ENCODE measurements at regions not wholly inside any gene's neighbourhood (a gene's known extent, or its start where the extent isn't known, plus 50 kb on each side); places are given as distances from the start of the nearest gene placed in this dataset.

- Histone ChIP-seq H3K9me2 (replicated peaks; ENCODE audit: low read depth, low read length) (no peaks in the 10 kb centered on the region), H3K79me2 (ENCODE audit: insufficient read depth, low read length) (no peaks in the 10 kb centered on the region), H3K4me2 (ENCODE audit: low read depth, low read length, poor library complexity, severe bottlenecking) (no peak overlapping the region), H2AFZ (ENCODE audit: low read length) (no peak overlapping the region), H3K9me3 (ENCODE audit: insufficient read depth, low read depth, low read length) (peaks cover 4% of the 10 kb centered on the region; the same call in 1 of the 2 replicates), H3K9ac (ENCODE audit: low read depth, low read length, poor library complexity, severe bottlenecking) (no peak overlapping the region), H4K20me1 (ENCODE audit: insufficient read depth, low read length, poor library complexity, severe bottlenecking) (no peaks in the 10 kb centered on the region), H3K4me3 (ENCODE audit: low read length, poor library complexity, severe bottlenecking) (no peak overlapping the region), H3K36me3 (ENCODE audit: insufficient read depth, low read length) (no peaks in the 10 kb centered on the region), H3K4me1 (ENCODE audit: insufficient read depth, low read length, poor library complexity, severe bottlenecking) (no peaks in the 10 kb centered on the region), H3F3A (ENCODE audit: low read depth) (no peaks in the 10 kb centered on the region), H3K27me3 (ENCODE audit: insufficient read depth, low read length, poor library complexity, severe bottlenecking) (no peaks in the 10 kb centered on the region)
- TF ChIP-seq CTCF (conservative IDR thresholded peaks at IDR 0.05; ENCODE audit: low read length) (no peak), EZH2phosphoT487 (IDR thresholded peaks at IDR 0.05; ENCODE audit: borderline replicate concordance) (no peak)
Observed at GRCh38 chr4:17134565-17134964, 236.1 kb upstream of the LDB2 start.

GRCh38 chr4:17134100-17134499 is 235.7 kb upstream of the LDB2 start:
- Histone ChIP-seq H3K9me3 (ENCODE audit: insufficient read depth, low read depth, low read length) (peaks cover 4% of the 10 kb centered on the region; the same call in 1 of the 2 replicates), H3K4me3 (ENCODE audit: low read length, poor library complexity, severe bottlenecking) (no peak overlapping the region), H3K4me1 (ENCODE audit: insufficient read depth, low read length, poor library complexity, severe bottlenecking) (no peaks in the 10 kb centered on the region), H3K9ac (ENCODE audit: low read depth, low read length, poor library complexity, severe bottlenecking) (no peak overlapping the region), H3K27me3 (ENCODE audit: insufficient read depth, low read length, poor library complexity, severe bottlenecking) (no peaks in the 10 kb centered on the region), H3K36me3 (ENCODE audit: insufficient read depth, low read length) (no peaks in the 10 kb centered on the region), H2AFZ (ENCODE audit: low read length) (no peak overlapping the region), H3K9me2 (replicated peaks; ENCODE audit: low read depth, low read length) (no peaks in the 10 kb centered on the region), H4K20me1 (ENCODE audit: insufficient read depth, low read length, poor library complexity, severe bottlenecking) (no peaks in the 10 kb centered on the region), H3F3A (ENCODE audit: low read depth) (no peaks in the 10 kb centered on the region), H3K79me2 (ENCODE audit: insufficient read depth, low read length) (no peaks in the 10 kb centered on the region), H3K4me2 (ENCODE audit: low read depth, low read length, poor library complexity, severe bottlenecking) (no peak overlapping the region)
- TF ChIP-seq CTCF (conservative IDR thresholded peaks at IDR 0.05; ENCODE audit: low read length) (no peak), EZH2phosphoT487 (IDR thresholded peaks at IDR 0.05; ENCODE audit: borderline replicate concordance) (no peak)

GRCh38 chr4:17132226-17132625 is 233.8 kb upstream of the LDB2 start:
- Histone ChIP-seq H3F3A (ENCODE audit: low read depth) (no peaks in the 10 kb centered on the region), H2AFZ (ENCODE audit: low read length) (no peak overlapping the region), H3K4me3 (ENCODE audit: low read length, poor library complexity, severe bottlenecking) (no peak overlapping the region), H3K9ac (ENCODE audit: low read depth, low read length, poor library complexity, severe bottlenecking) (no peak overlapping the region), H3K9me2 (replicated peaks; ENCODE audit: low read depth, low read length) (no peaks in the 10 kb centered on the region), H3K4me1 (ENCODE audit: insufficient read depth, low read length, poor library complexity, severe bottlenecking) (no peaks in the 10 kb centered on the region), H3K9me3 (ENCODE audit: insufficient read depth, low read depth, low read length) (peaks cover 4% of the 10 kb centered on the region; the same call in 1 of the 2 replicates), H3K27me3 (ENCODE audit: insufficient read depth, low read length, poor library complexity, severe bottlenecking) (no peaks in the 10 kb centered on the region), H3K79me2 (ENCODE audit: insufficient read depth, low read length) (no peaks in the 10 kb centered on the region), H3K4me2 (ENCODE audit: low read depth, low read length, poor library complexity, severe bottlenecking) (no peak overlapping the region), H3K36me3 (ENCODE audit: insufficient read depth, low read length) (no peaks in the 10 kb centered on the region), H4K20me1 (ENCODE audit: insufficient read depth, low read length, poor library complexity, severe bottlenecking) (no peaks in the 10 kb centered on the region)
- TF ChIP-seq EZH2phosphoT487 (IDR thresholded peaks at IDR 0.05; ENCODE audit: borderline replicate concordance) = no peak
- no peak for TF ChIP-seq CTCF (conservative IDR thresholded peaks at IDR 0.05; ENCODE audit: low read length)

All from Loucy (cell line).